Fibroblast of lung (primary cell): ENCODE measurements at regions not wholly inside any gene's neighbourhood (a gene's known extent, or its start where the extent isn't known, plus 50 kb on each side); places are given as distances from the start of the nearest gene placed in this dataset.

Experiments
- DNase-seq, 2 donors: peaks; one replicate each; pipeline versions ENCODE4 v3.0.0 to v3.0.0-alpha.2; 2010; ENCODE audit warnings: low read depth in 2 of 2
- H2AFZ ChIP-seq: 2 replicates; pipeline ENCODE4 v1.5.1; 2012; ENCODE audit warnings: low read length, control low read depth, inconsistent platforms
- H3K27ac ChIP-seq: 2 replicates; pipeline ENCODE4 v1.5.1; 2011; ENCODE audit warnings: low read length, control low read depth; ENCODE audit not compliant: insufficient read depth
- H3K27me3 ChIP-seq: 2 replicates; pipeline ENCODE4 v1.5.1; 2011; ENCODE audit warnings: mild to moderate bottlenecking, low read length; ENCODE audit not compliant: control insufficient read depth, insufficient read depth
- H3K36me3 ChIP-seq: 2 replicates; pipeline ENCODE4 v1.5.1; 2011; ENCODE audit warnings: low read length; ENCODE audit not compliant: control insufficient read depth, insufficient read depth
- H3K4me1 ChIP-seq: 2 replicates; pipeline ENCODE4 v1.5.1; 2011; ENCODE audit warnings: low read length; ENCODE audit not compliant: control insufficient read depth, insufficient read depth; ENCODE audit errors: extremely low read depth
- H3K4me2 ChIP-seq: 2 replicates; pipeline ENCODE4 v1.5.1; 2011; ENCODE audit warnings: low read length, control low read depth; ENCODE audit not compliant: insufficient read depth; ENCODE audit errors: extremely low read depth
- H3K4me3 ChIP-seq, 4 experiments: fragments of 200-600 bp in 1 of 4; sonication (generic) in 1 of 4; replicated peaks in 1 of 4; 2 replicates each; pipeline ENCODE4 v1.5.1; 2011 to 2016; ENCODE audit warnings: low read length in 4 of 4, low read depth in 3 of 4, mild to moderate bottlenecking in 3 of 4, control low read depth in 2 of 4, inconsistent platforms in 1 of 4, mixed read lengths in 1 of 4; ENCODE audit not compliant: insufficient read depth in 1 of 4; ENCODE audit errors: control extremely low read depth in 1 of 4
- H3K79me2 ChIP-seq: 2 replicates; pipeline ENCODE4 v1.5.1; 2012; ENCODE audit warnings: mild to moderate bottlenecking, low read length, inconsistent platforms; ENCODE audit not compliant: control insufficient read depth, insufficient read depth
- H3K9ac ChIP-seq: 2 replicates; pipeline ENCODE4 v1.5.1; 2011; ENCODE audit warnings: mild to moderate bottlenecking, low read length, control low read depth; ENCODE audit not compliant: insufficient read depth
- H3K9me3 ChIP-seq: 2 replicates; pipeline ENCODE4 v1.5.1; 2012; ENCODE audit warnings: low read depth, low read length; ENCODE audit not compliant: control insufficient read depth, insufficient read depth
- H4K20me1 ChIP-seq: 2 replicates; pipeline ENCODE4 v1.5.1; 2011; ENCODE audit warnings: low read length; ENCODE audit not compliant: control insufficient read depth, insufficient read depth; ENCODE audit errors: extremely low read depth
- CTCF ChIP-seq, 2 donors: IDR thresholded peaks in 1 of 2; conservative IDR thresholded peaks in 1 of 2; 1 replicate in 1 of 2; 2 replicates in 1 of 2; pipeline ENCODE4 v1.5.1; 2011 to 2012; ENCODE audit warnings: low read length in 2 of 2, control low read depth in 1 of 2, inconsistent platforms in 1 of 2, low read depth in 1 of 2, mild to moderate bottlenecking in 1 of 2
- EZH2 ChIP-seq: IDR thresholded peaks from 2 replicates; pipeline ENCODE4 v1.5.1; 2012; ENCODE audit warnings: low read length, control low read depth, mild to moderate bottlenecking; ENCODE audit errors: missing control alignments

GRCh38 chr12:131459773-131460365, 251.0 kb upstream of the SFSWAP start:
- H3K27ac ChIP-seq: no peak overlapping the region
- no peak for DNase-seq
- H3K9me3 ChIP-seq: no peaks in the 10 kb centered on the region
- no peaks in the 10 kb centered on the region for H4K20me1 ChIP-seq
- TF ChIP-seq CTCF (conservative IDR thresholded peaks at IDR 0.05 in 1 of 2, IDR thresholded peaks at IDR 0.05 in 1 of 2; ENCODE audit: low read depth in 1 of 2, low read length in 2 of 2) (no peak), EZH2 (no peak)
- H3K4me1 ChIP-seq: no peaks in the 10 kb centered on the region
- H3K27me3 ChIP-seq: no peaks in the 10 kb centered on the region
- no peaks in the 10 kb centered on the region for H3K36me3 ChIP-seq
- no peak overlapping the region for H2AFZ ChIP-seq
- H3K4me2 ChIP-seq: no peak overlapping the region
- H3K9ac ChIP-seq: no peak overlapping the region
- no peak overlapping the region for H3K4me3 ChIP-seq
- H3K79me2 ChIP-seq: no peaks in the 10 kb centered on the region

- H3K36me3 ChIP-seq: no peaks in the 10 kb centered on the region
Measured at GRCh38 chr12:131460520-131460919, 250.4 kb upstream of the SFSWAP start.

GRCh38 chr12:131461096-131461495, 249.8 kb upstream of the SFSWAP start:
- DNase-seq: no peak
- TF ChIP-seq CTCF (conservative IDR thresholded peaks at IDR 0.05 in 1 of 2, IDR thresholded peaks at IDR 0.05 in 1 of 2; ENCODE audit: low read depth in 1 of 2, low read length in 2 of 2) (no peak), EZH2 (no peak)

More at GRCh38 chr12:131460520-131460919, 250.4 kb upstream of the SFSWAP start:
- H3K27me3 ChIP-seq: no peaks in the 10 kb centered on the region
- no peaks in the 10 kb centered on the region for H3K79me2 ChIP-seq
- H3K9ac ChIP-seq: no peak overlapping the region
- no peak overlapping the region for H3K27ac ChIP-seq
- no peak overlapping the region for H3K4me3 ChIP-seq
- H3K4me2 ChIP-seq: no peak overlapping the region
- no peaks in the 10 kb centered on the region for H3K4me1 ChIP-seq
- no peak overlapping the region for H2AFZ ChIP-seq
- TF ChIP-seq EZH2 (no peak), CTCF (conservative IDR thresholded peaks at IDR 0.05 in 1 of 2, IDR thresholded peaks at IDR 0.05 in 1 of 2; ENCODE audit: low read depth in 1 of 2, low read length in 2 of 2) (no peak)
- no peaks in the 10 kb centered on the region for H4K20me1 ChIP-seq
- DNase-seq: no peak
- H3K9me3 ChIP-seq: no peaks in the 10 kb centered on the region

More at GRCh38 chr12:131461096-131461495, 249.8 kb upstream of the SFSWAP start:
- Histone ChIP-seq H2AFZ (no peak overlapping the region), H3K27ac (no peak overlapping the region), H4K20me1 (no peaks in the 10 kb centered on the region), H3K36me3 (no peaks in the 10 kb centered on the region), H3K4me1 (no peaks in the 10 kb centered on the region), H3K79me2 (no peaks in the 10 kb centered on the region), H3K27me3 (no peaks in the 10 kb centered on the region), H3K9ac (no peak overlapping the region), H3K4me2 (no peak overlapping the region), H3K9me3 (no peaks in the 10 kb centered on the region), H3K4me3 (no peak overlapping the region)
